GM23248 (cell line): ENCODE measurements at regions not wholly inside any gene's neighbourhood (a gene's known extent, or its start where the extent isn't known, plus 50 kb on each side); places are given as distances from the start of the nearest gene placed in this dataset.
"Not testable (repeated sequence)": the region's sequence is repeated elsewhere in the genome, so short reads cannot be mapped to it uniquely, and the experiment has no call there.

Experiments
- DNase-seq: peaks from one replicate; pipeline ENCODE4 v3.0.0-alpha.2; 2015
- H2AFZ ChIP-seq: fragments of 200-600 bp; sonication (generic); 2 replicates; pipeline ENCODE4 v1.6.1; 2016; ENCODE audit warnings: antibody characterized with exemption
- H3F3A ChIP-seq: fragments of 200-600 bp; sonication (generic); 2 replicates; pipeline ENCODE4 v1.6.1; 2016; ENCODE audit warnings: mild to moderate bottlenecking, antibody characterized with exemption, mixed run types; ENCODE audit not compliant: insufficient read depth
- H3K27ac ChIP-seq: fragments of 200-600 bp; sonication (generic); 2 replicates; pipeline ENCODE4 v1.5.1; 2016; ENCODE audit warnings: mild to moderate bottlenecking
- H3K27me3 ChIP-seq: fragments of 200-600 bp; sonication (generic); replicated peaks from 2 replicates; pipeline ENCODE4 v1.6.1; 2016; ENCODE audit warnings: mild to moderate bottlenecking; ENCODE audit not compliant: insufficient read depth
- H3K36me3 ChIP-seq: fragments of 200-600 bp; sonication (generic); 2 replicates; pipeline ENCODE4 v1.6.1; 2016; ENCODE audit warnings: low read depth, mild to moderate bottlenecking
- H3K4me1 ChIP-seq: fragments of 200-600 bp; sonication (generic); 2 replicates; pipeline ENCODE4 v1.6.1; 2016; ENCODE audit warnings: mild to moderate bottlenecking; ENCODE audit not compliant: insufficient read depth
- H3K4me2 ChIP-seq: fragments of 200-600 bp; sonication (generic); one replicate; pipeline ENCODE4 v1.6.1; 2016; ENCODE audit warnings: mild to moderate bottlenecking; ENCODE audit not compliant: unreplicated experiment
- H3K4me3 ChIP-seq: fragments of 200-600 bp; sonication (generic); 2 replicates; pipeline ENCODE4 v1.5.1; 2016; ENCODE audit warnings: mild to moderate bottlenecking
- H3K79me2 ChIP-seq: fragments of 200-600 bp; sonication (generic); 2 replicates; pipeline ENCODE4 v1.6.1; 2016; ENCODE audit warnings: mild to moderate bottlenecking; ENCODE audit not compliant: insufficient read depth
- H3K9ac ChIP-seq: fragments of 200-600 bp; sonication (generic); 2 replicates; pipeline ENCODE4 v1.6.1; 2016; ENCODE audit warnings: mild to moderate bottlenecking
- H3K9me2 ChIP-seq: fragments of 200-600 bp; sonication (generic); 2 replicates; pipeline ENCODE4 v1.6.1; 2016; ENCODE audit warnings: mixed run types, mild to moderate bottlenecking, moderate library complexity; ENCODE audit not compliant: insufficient read depth
- H3K9me3 ChIP-seq: fragments of 200-600 bp; sonication (generic); one replicate; pipeline ENCODE4 v1.6.1; 2017; ENCODE audit warnings: low read depth
- H4K20me1 ChIP-seq: fragments of 200-600 bp; sonication (generic); 2 replicates; pipeline ENCODE4 v1.6.0; 2016; ENCODE audit not compliant: insufficient read depth
- EZH2 ChIP-seq: fragments of 200-600 bp; sonication (generic); IDR thresholded peaks from 2 replicates; pipeline ENCODE4 v1.6.1; 2018; ENCODE audit warnings: antibody characterized with exemption, mild to moderate bottlenecking; ENCODE audit not compliant: insufficient read depth, poor library complexity, severe bottlenecking
- EZH2phosphoT487 ChIP-seq: fragments of 200-600 bp; sonication (generic); IDR thresholded peaks from 2 replicates; pipeline ENCODE4 v1.6.1; 2018; ENCODE audit warnings: antibody characterized with exemption, moderate library complexity, mild to moderate bottlenecking, low read depth; ENCODE audit not compliant: insufficient read depth
- WGBS, 2 experiments: methylation state at CpG; one replicate each; pipeline ENCODE4 v1.1.6; 2015 to 2017; ENCODE audit warnings: low lambda C conversion rate in 2 of 2, low coverage in 1 of 2; ENCODE audit errors: missing lambda C conversion rate in 2 of 2; 5-methylcytosine and 5-hydroxymethylcytosine counted together
- in situ Hi-C: fragments of 300-500 bp; cut with MboI; formaldehyde crosslinking; loops from 2 replicates; pipeline ENCODE4 v1.15.0; 2020

DNA sequence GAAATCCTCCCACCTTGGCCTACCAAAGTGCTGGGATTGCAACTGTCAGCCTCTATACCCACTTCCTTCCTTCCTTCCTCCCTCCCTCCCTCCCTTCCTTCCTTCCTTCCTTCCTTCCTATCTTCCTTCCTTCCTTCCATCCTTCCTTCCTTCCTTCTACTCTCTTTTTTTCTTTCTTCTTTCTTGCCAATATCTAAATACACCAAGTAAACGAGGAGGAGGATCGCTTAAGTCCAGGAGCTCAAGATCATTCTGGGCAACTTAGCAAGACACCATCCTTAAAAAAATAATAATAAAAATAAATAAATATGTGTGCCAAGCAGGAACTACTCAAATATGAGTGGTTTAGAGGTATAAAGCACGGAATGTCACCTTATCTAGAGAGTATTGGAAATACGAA, 249.4 kb upstream of the TRIB2 start:
- Histone ChIP-seq H3K9me3 (no peaks in the 10 kb centered on the region), H2AFZ (no peak overlapping the region)

DNA sequence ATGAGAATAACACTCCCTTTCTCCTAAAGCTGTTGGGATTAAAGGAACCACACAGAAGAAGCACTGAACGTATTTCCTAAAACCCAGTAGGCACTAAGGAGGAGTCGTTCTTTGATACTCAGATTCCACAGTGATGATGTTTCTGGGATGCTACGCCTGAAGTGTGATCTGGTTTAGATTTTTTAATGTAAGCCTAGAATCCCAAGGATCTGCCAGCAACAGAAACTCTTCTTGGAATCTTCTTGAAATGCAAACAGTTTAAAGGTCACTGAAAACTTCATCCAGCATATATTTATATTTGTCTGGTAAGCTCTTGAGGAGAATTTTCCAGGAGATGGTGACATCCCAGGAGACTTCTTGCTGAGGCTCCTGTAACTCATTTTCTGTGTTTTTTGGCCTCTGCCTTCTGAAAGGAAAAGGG, 247.6 kb upstream of the TRIB2 start:
- Histone ChIP-seq H2AFZ (no peak overlapping the region), H3K4me1 (peaks cover 11% of the 10 kb centered on the region), H3K36me3 (no peaks in the 10 kb centered on the region), H4K20me1 (no peaks in the 10 kb centered on the region), H3F3A (peaks cover 9% of the 10 kb centered on the region), H3K9me2 (no peaks in the 10 kb centered on the region), H3K79me2 (no peaks in the 10 kb centered on the region), H3K27me3 (no peaks in the 10 kb centered on the region), H3K9ac (no peak overlapping the region), H3K4me2 (peak overlapping the region; percentile 32), H3K4me3 (no peak overlapping the region), H3K27ac (no peak overlapping the region), H3K9me3 (no peaks in the 10 kb centered on the region)
- in situ Hi-C loops, result no loop called here
- no peak for TF ChIP-seq EZH2
- TF ChIP-seq EZH2phosphoT487, result no peak
- DNase-seq, result peak; percentile 25
- 37 to 40% methylated on average over 3 of the region's 3 CpGs for WGBS, 2 experiments

More for the DNA sequence above, 249.4 kb upstream of the TRIB2 start:
- no peak overlapping the region for H3K9ac ChIP-seq
- H3K27ac ChIP-seq, result no peak overlapping the region
- no peaks in the 10 kb centered on the region for H3K79me2 ChIP-seq
- in situ Hi-C loops, result no loop called here
- H3K4me2 ChIP-seq, result no peak overlapping the region
- H3F3A ChIP-seq, result peaks cover 9% of the 10 kb centered on the region
- 91 to 95% methylated on average over 4 of the region's 4 CpGs for WGBS, 2 experiments
- no peaks in the 10 kb centered on the region for H3K27me3 ChIP-seq
- no peaks in the 10 kb centered on the region for H4K20me1 ChIP-seq
- H3K4me1 ChIP-seq, result peaks cover 11% of the 10 kb centered on the region
- TF ChIP-seq EZH2 (no peak), EZH2phosphoT487 (no peak)
- DNase-seq, result no peak
- no peaks in the 10 kb centered on the region for H3K36me3 ChIP-seq
- no peaks in the 10 kb centered on the region for H3K9me2 ChIP-seq
- no peak overlapping the region for H3K4me3 ChIP-seq

DNA sequence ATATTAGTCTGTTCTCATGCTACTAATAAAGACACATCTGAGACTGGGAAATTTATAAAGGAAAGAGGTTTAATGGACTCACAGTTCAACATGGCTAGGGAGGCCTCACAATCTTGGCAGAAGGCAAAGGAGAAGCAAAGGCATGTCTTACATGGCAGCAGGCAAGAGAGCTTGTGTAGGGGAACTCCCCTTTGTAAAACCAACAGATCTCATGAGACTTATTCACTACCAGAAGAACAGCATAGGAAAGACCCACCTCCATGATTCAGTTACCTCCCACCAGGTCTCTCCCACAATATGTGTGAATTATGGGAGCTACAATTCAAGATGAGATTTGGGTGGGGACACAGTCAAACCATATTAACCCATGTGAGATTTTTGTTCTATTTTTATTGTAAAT, 244.5 kb upstream of the TRIB2 start:
- H3K27me3 ChIP-seq, H4K20me1 ChIP-seq, in situ Hi-C loops, H3K9me3 ChIP-seq, H3K79me2 ChIP-seq, H3K9ac ChIP-seq, H3K4me3 ChIP-seq, H3K4me2 ChIP-seq, H3K36me3 ChIP-seq, H2AFZ ChIP-seq, H3K27ac ChIP-seq, H3F3A ChIP-seq, DNase-seq, H3K9me2 ChIP-seq: not testable (repeated sequence)
- H3K4me1 ChIP-seq, result peaks cover 11% of the 10 kb centered on the region

GRCh38 chr2:12478151-12479064, 238.3 kb upstream of the TRIB2 start:
- Histone ChIP-seq H3F3A (no peaks in the 10 kb centered on the region), H3K9me2 (no peaks in the 10 kb centered on the region), H3K27me3 (no peaks in the 10 kb centered on the region), H4K20me1 (no peaks in the 10 kb centered on the region), H3K36me3 (no peaks in the 10 kb centered on the region), H3K4me2 (no peak overlapping the region), H3K79me2 (no peaks in the 10 kb centered on the region), H3K4me3 (no peak overlapping the region), H3K9ac (no peak overlapping the region), H3K4me1 (0 out of 2 replicates have a peak, but pooled peaks cover 5% of the 10 kb centered on the region), H3K27ac (no peak overlapping the region), H3K9me3 (no peaks in the 10 kb centered on the region), H2AFZ (no peak overlapping the region)
- TF ChIP-seq EZH2, result no peak
- TF ChIP-seq EZH2phosphoT487, result no peak
- in situ Hi-C loops, result no loop called here
- 88 to 90% methylated on average over 9 of the region's 9 CpGs for WGBS, 2 experiments
- no peak for DNase-seq
